ENCODE measurements at regions not wholly inside any gene's neighbourhood (a gene's known extent, or its start where the extent isn't known, plus 50 kb on each side); places are given as distances from the start of the nearest gene placed in this dataset.
"Not testable (repeated sequence)": the region's sequence is repeated elsewhere in the genome, so short reads cannot be mapped to it uniquely, and the experiment has no call there.

GRCh38 chr11:57920971-57921370 is 102.7 kb upstream of the OR9Q1 start:
- no peak for DNase-seq

DNA sequence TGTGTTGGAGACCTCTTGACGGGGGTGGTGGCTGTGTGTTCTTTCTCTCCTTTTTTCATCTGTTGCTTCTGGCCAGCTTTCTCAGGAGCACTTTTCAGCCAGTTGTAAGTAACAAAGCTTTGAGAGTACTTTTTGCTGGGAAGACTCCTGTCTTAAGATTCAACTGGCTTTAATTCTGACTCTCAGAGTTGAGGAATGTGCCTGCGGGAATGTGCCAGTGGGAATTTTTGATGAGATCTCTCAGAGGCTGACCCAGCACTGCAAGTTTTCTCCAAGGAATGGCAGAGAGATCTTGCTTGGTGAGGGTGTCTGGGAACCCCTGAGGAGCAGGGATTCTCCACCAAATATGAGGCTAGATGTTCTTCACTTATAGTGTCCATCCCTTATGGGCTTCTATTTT is 91.6 kb upstream of the OR9Q1 start:
- DNase-seq: no peak

DNA sequence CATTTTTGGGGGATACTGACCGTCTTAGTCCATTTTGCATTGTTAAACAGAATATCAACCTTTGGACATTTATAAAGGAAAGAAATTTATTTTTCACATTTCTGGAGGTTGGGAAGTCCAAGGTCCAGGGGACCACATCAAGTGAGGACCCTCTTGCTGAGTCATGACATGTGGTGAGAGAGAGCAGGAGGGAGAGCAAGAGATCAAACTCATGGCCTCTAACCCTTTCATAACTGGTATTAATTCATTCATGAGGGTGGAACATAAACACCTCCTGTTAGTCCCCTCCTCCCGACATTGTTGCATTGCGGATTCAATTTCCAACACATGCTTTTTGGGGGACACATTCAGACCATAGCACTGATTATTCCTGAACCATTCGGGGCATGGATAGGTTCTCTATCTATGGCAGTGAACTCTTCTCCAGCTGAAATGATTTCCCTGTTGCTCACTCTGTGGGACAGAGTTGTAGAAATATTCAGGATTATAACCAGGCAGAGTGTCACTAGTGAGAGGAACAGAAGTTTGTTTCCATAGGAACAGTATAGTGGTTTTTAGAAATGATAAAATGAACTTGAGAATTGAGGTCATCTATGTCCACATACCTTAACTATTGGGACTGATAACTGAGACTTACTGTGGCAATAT is 88.2 kb upstream of the OR9Q1 start:
- no peak for DNase-seq

DNA sequence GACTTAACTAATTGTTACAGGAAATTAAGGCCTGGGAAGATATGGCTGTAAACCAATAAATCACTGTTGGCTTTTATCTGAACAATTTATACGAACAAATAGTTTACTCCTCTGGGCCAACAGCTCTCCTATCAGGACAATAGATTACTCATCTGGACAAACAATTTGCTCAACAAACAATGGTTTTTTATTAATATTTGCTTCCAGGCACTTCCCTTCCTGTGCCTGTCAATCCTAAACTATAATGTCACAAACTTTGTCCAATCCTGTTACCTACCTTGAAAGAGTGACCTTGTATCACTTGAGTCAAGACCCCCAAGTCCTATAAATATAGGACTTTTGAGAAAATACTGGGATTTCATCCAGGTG is 87.6 kb upstream of the OR9Q1 start:
- DNase-seq: no peak

DNA sequence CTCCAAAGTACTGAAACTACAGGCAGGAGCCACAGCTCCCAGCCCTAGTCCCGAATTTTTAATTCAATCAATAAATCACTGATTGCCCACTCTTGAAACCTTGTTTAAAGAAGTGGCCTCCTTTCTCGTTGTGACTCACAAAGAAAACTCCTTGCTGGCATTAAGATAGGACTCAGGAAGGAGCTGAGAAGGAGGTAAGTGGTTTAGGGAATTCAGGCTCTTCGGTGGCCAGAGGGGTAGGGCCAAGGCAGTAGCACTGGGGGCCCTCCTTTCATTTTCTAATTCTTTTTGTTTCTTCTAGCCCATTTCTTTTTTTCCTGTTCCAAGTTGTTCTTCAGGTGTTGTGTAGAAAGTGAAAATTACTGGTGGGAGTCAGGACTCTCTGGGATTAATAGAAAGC is 86.2 kb upstream of the OR9Q1 start:
- no peak for DNase-seq

DNA sequence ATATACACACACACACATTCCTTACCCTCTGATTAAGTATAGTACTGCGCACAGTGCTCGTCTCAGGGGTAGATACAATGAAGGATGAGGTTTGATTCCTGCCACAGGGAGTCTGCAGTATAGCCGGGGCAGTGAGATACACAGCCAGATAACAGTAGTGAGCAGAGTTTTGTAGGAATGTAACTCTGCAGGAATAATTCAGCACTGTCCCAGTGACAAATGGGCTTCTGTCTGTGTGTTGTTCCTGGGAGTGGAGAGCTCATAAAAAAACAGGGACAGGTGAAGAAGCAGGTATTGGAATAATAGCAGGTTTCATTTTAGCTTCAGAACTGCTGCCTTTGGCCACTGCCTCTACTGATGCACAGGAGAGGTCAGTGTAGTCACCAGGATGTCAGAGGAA is 85.3 kb upstream of the OR9Q1 start:
- DNase-seq: no peak

DNA sequence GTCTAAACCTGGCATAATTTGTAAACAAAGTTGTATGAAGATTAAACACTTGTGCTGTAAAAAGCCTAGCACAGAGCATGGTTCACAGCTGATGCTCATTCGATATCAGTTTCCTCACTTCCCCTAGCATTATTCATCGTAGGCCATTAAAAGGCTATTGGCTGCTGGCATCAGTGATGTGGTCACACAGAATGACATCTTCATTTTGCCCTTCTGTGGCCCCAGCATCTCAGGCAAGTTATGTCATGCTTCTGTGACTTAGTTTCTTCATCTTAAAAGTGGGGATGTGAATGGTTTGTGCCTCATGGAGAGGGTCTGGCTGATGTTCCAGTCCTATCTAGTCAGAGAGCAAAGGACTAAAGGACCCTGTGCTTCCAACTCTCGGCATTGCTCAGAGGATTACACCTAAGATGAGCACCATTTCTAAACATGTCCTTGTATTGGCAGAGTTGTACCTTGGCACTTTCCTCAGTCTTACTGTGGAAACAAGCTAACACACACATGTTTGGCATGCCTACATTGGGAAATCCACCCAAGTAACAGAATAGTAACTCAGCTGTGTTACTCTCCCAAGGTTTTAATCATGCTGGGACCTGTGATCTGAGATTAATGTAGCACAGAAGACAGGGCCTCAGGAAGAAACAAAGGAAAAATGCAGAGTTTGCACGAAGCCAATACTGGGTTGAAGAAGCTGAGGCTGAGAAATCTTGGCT is 83.5 kb upstream of the OR9Q1 start:
- no peak for DNase-seq

DNA sequence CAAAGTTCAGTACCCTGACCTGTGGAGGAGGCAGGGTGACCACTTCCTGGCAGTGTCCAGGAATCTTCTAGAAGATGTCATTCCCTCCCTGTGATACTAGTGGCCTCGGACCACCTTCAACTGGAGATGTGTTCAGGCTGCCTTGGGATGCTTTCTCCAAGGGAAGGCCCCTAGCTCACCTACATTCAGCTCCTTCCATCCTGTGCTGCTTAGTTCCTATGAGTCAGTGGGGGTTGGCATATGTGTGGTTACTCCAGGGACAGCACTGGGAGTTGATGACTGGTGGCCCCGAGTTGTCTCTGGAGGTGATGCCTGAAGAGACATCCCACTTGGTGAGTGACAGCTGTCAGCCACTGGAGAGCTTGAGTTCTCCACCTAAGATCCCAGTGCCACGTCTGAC is 81.8 kb upstream of the OR9Q1 start:
- DNase-seq: no peak

GRCh38 chr11:57942808-57943207 is 80.9 kb upstream of the OR9Q1 start:
- no peak for DNase-seq

GRCh38 chr11:57943766-57944165 is 79.9 kb upstream of the OR9Q1 start:
- DNase-seq: not testable (repeated sequence)

DNA sequence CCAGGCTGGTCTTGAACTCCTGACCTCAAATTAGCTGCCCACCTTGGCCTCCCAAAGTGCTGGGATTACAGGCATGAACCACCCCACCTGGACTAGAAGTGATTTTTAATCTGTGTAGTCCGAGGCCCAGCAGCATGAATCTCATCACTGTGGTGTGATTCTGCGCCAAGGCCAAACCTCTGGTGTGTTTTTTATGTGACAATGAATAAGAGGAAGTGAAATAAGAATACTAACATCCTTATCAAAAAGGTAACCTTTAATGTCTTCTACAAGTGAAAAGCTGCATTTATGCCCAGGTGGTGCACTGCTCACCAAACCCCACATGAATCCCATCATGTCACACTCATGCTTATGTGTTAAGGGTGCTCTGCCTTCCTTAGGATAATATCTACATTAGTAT is 77.1 kb upstream of the OR9Q1 start:
- no peak for DNase-seq

GRCh38 chr11:57964660-57965059 is 59.0 kb upstream of the OR9Q1 start:
- no peak for DNase-seq

- DNase-seq: no peak
These were observed 52.2 kb upstream of the OR9Q1 start for GRCh38 chr11:57971272-57972012.

- DNase-seq: no peak
These were observed 51.7 kb upstream of the OR9Q1 start for GRCh38 chr11:57972013-57972367.
